GM12891 (cell line): ENCODE measurements at regions not wholly inside any gene's neighbourhood (a gene's known extent, or its start where the extent isn't known, plus 50 kb on each side); places are given as distances from the start of the nearest gene placed in this dataset.

Source experiments
- DNase-seq: peaks from one replicate; pipeline ENCODE4 v3.0.0; 2011; ENCODE audit warnings: low spot score; ENCODE audit not compliant: insufficient read length
- FAIRE-seq: peaks from 2 replicates; lab custom pipeline; 2011; peaks lifted over from hg19 to GRCh38; lab: Jason Lieb, UNC
- PAX5 ChIP-seq: IDR thresholded peaks from 2 replicates; pipeline ENCODE4 v1.6.1; 2011; ENCODE audit warnings: low read length, moderate library complexity, mild to moderate bottlenecking; ENCODE audit not compliant: insufficient read depth, severe bottlenecking
- POLR2A ChIP-seq: IDR thresholded peaks from 2 replicates; pipeline ENCODE4 v1.6.1; 2011; ENCODE audit warnings: low read depth, low read length, control low read depth
- POLR2AphosphoS5 ChIP-seq: IDR thresholded peaks from 2 replicates; pipeline ENCODE4 v1.6.1; 2011; ENCODE audit warnings: low read depth, low read length, control low read depth
- POU2F2 ChIP-seq: IDR thresholded peaks from 2 replicates; pipeline ENCODE4 v1.6.1; 2011; ENCODE audit warnings: low read depth, mild to moderate bottlenecking, control low read depth, low read length, moderate library complexity
- SPI1 ChIP-seq: IDR thresholded peaks from 2 replicates; pipeline ENCODE4 v1.6.1; 2011; ENCODE audit warnings: low read depth, low read length, control low read depth
- TAF1 ChIP-seq: IDR thresholded peaks from 2 replicates; pipeline ENCODE4 v1.6.1; 2011; ENCODE audit warnings: low read depth, low read length, control low read depth

DNA sequence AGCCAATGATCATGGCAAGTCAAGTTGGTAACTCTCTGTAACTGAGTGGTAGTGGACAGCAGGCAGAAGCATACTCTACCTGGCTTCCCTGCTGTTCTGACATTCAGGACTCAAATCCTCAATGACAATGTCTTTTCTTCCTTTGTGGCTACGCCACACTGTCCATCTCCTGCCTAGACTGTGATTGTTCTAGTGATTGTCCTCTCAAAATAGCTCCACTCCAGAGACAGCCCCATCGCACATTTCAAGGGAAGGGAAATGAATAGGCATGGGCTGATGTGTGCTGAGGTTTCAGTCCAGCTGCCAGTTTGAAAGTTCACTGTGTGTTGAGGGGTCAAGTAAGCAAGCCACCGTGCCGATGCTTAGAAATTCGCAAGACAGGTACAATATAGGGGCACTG is 227.0 kb upstream of the WWC1 start:
- TF ChIP-seq POU2F2 (no peak), TAF1 (no peak), SPI1 (no peak), POLR2AphosphoS5 (no peak), POLR2A (no peak), PAX5 (no peak)
- FAIRE-seq (no peak), DNase-seq (no peak)

DNA sequence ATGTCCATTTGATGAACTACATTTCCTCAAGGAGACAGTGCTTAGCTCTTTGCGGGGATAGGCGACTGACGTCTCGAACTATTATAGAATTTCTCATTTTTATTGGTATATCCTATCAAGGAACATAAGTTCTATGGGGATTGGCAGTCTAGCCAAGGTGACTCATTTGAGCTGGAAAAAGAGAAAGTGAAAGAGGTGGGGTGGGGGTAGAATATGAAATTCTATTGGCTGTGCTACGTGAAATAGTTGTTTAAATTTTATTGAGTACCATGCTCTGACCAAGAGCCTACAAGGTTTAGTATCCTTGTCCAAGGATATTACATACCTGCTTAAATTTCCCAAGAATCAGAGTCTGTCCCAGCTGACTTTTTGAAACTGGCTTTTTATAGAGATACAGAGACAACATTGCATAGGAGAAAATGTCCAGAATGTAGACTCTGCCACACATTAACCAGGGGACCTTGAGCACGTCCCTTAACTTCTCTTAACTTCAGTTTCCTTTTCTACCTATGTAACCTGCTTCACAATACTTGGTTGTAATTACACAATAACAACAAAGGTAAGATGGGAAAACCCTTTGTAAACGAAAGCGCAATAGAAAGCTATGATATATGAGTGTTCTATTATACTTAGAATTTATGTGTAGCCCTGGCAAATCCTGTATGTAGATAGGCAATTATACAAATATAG is 226.4 kb upstream of the WWC1 start:
- DNase-seq (no peak), FAIRE-seq (no peak)
- no peak for TF ChIP-seq SPI1
- TF ChIP-seq PAX5: no peak
- no peak for TF ChIP-seq POU2F2
- no peak for TF ChIP-seq POLR2A
- TF ChIP-seq POLR2AphosphoS5: no peak
- TF ChIP-seq TAF1: no peak

DNA sequence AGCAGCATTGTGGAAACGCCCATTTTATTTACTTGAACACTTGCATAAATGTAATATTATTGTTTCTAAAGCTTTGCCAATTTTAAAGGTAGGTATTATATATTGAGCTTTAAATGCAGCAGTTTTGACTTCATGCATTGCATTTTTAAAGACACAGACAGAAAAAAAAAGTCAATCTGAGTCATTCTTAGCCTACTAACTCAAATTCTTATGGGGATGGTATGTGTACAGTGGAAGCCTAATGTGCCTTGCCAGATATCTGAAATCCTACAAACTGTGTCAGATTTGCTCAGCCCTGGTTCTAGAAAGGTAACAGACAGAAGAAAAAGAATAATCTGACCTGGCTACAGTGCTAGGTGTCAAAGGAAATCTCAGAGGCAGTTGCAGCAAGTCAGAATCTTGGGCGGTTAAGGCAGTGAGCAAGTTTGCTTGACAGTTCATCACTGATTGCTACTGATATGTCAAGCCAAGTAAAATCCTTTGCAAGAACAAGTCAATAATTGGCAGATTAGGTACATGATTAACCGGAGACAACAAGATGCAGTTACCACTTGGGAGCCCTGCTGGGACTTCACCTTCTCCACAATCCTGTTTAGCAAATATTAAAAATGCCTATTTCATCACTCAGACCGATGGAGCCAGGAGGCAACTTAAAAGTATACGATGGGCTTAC is 224.8 kb upstream of the WWC1 start:
- no peak for DNase-seq
- TF ChIP-seq POLR2A: no peak
- no peak for TF ChIP-seq PAX5
- no peak for TF ChIP-seq POU2F2
- TF ChIP-seq TAF1: no peak
- no peak for FAIRE-seq

DNA sequence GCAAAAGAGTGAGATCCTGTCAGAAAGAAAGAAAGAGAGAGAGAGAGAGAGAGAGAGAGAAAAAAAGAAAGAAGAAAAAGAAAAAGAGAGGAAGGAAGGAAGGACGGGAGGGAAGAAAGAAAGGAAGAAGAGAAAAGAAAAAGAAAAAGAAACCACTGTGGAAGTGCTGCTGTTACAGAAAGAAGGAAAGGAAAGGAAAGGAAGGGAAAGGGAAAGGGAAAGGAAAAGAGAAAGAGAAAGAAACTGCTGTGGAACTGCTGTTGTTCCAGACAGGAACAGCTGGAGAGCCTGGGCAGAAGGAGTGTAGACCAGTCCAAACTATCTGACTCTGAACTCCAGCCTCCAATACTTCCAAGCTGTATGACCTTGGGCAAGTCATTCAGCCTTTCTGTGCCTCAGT is 220.7 kb upstream of the WWC1 start:
- FAIRE-seq (no peak), DNase-seq (no peak)
- TF ChIP-seq TAF1 (no peak), POLR2A (no peak), PAX5 (no peak), POLR2AphosphoS5 (no peak), POU2F2 (no peak), SPI1 (no peak)

DNA sequence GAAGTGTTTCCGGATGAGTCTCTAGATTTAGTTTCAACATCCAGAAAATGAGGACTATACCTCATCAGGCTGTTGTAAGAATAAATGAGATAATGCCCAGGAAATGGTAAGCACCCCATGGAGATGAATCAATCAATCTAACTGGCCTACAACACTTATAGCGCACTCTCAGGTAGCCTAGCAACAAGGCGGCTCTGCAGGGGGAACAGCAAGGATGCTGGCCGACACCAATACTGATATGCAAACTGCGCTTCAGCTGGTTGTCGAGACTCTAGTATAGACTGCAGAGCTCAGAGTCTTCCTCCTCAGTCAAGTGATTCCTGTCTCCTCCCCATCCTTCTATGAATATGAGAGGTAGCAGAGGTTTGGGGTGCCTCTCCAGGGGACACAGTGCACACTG is 218.8 kb upstream of the WWC1 start:
- DNase-seq (no peak), FAIRE-seq (no peak)
- no peak for TF ChIP-seq TAF1
- no peak for TF ChIP-seq POLR2AphosphoS5
- TF ChIP-seq PAX5: no peak
- no peak for TF ChIP-seq POLR2A
- TF ChIP-seq POU2F2: no peak
- TF ChIP-seq SPI1: no peak

DNA sequence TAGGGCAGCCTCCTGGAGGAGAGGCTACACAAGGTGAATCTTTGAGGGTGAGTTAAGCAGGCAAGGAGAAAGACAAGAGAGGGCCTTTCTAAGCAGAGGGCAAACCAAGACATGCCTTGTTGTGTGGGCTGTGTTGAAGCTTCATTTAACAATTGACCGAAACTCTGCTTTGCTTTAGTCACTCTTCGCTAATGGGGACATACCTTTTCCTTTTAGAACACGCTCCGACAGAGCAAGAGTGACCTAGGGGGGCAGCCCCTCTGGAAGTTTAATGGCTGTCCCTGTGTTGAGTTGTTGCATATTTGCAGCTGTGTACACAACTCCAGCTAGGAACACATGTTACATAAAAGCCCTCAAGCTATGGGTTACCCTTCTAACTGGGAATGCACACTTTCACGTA is 218.1 kb upstream of the WWC1 start:
- no peak for DNase-seq
- TF ChIP-seq SPI1: no peak
- no peak for TF ChIP-seq POLR2A
- TF ChIP-seq TAF1: no peak
- no peak for TF ChIP-seq POU2F2
- no peak for TF ChIP-seq PAX5
- no peak for TF ChIP-seq POLR2AphosphoS5
- FAIRE-seq: no peak

DNA sequence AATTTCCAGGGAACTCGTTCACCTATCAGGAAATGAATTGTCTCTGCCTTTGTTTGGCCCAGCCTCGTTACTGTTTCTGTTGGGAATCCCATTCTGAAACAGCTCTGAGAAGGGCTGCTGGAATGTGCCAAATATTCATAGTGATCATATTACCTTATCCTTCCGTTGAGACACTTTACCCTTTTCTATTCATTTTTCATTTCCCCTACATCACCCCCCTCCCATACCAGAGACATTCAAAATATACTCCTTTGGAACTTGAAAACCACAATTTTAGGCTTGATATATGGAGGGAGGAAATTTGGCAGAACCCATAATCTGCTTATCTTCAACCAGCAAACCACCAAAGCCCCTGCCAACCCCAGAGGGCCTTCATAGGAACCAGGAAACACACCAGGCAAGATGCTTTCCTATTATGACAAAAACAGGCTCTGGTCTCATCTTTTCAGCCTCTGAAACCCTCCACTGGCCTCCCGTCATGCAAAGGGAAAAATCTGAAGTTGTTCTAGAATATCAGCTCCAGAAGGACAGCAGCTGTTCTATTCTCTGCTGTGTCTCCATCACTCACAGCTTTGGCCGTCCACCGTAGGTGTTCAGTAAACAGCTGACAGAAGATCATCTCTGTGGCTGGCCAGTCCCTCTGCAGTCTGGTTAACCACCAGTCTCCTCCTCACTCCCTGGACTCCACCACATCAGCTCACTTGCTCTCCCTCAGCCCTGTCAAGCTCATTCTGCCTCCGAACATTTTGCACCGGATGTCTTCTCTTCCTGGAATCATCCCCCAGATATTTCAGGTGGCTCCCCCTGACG is 217.2 kb upstream of the WWC1 start:
- FAIRE-seq (no peak), DNase-seq (no peak)
- TF ChIP-seq PAX5: no peak
- TF ChIP-seq TAF1: no peak
- TF ChIP-seq POU2F2: no peak

DNA sequence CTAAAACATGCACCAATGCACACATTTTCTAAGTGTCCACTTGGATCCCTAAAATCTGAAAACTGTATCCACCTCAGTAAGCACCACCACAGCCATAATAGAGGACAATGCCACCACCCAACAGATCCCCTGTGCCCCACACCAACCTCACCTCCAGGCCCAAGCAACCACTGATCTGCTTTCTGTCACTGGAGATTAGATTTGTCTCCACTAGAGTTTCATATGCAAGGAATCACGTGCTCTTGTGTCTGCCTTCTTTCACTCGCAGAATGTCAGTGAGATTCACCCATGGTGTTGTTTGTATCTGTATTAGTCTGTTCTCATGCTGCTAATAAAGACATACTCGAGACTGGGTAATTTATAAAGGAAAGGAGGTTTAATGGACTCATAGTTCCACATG is 216.1 kb upstream of the WWC1 start:
- DNase-seq (no peak), FAIRE-seq (no peak)
- TF ChIP-seq PAX5: no peak
- TF ChIP-seq SPI1: no peak
- TF ChIP-seq TAF1: no peak
- TF ChIP-seq POLR2AphosphoS5: no peak
- no peak for TF ChIP-seq POLR2A
- no peak for TF ChIP-seq POU2F2

DNA sequence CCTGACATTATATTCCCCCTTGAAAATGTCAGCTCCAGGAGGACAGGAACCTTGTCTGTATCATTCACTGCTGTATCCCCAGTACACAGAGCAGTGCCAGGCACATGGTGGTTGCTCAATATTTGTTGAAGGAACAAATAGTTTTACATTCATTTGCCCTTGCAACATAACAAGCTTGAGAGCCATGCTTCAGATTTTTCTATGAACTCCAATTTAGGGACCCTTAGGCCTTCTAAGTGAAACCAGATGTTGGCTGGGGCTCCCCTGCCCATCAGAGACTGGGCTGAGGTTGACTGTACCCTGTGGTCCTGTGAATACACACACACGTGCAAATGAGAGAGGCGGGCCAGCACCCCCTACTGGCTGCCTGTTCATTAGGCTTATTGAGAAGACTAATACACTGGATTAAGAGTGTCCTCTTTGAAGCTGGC is 214.9 kb upstream of the WWC1 start:
- TF ChIP-seq POLR2AphosphoS5: no peak
- no peak for TF ChIP-seq TAF1
- no peak for TF ChIP-seq POLR2A
- DNase-seq: no peak
- no peak for FAIRE-seq
